GM23338 (cell line): ENCODE measurements at regions not wholly inside any gene's neighbourhood (a gene's known extent, or its start where the extent isn't known, plus 50 kb on each side); places are given as distances from the start of the nearest gene placed in this dataset.

Experiments used
- ATAC-seq: fragments of 200-7000 bp; cut with Tn5 transposase; 3 replicates; pipeline ENCODE4 v1.9.1; 2020
- DNase-seq: peaks from one replicate; pipeline ENCODE4 v3.0.0-alpha.2; 2015; ENCODE audit warnings: low spot score
- H2AFZ ChIP-seq: fragments of 200-600 bp; sonication (generic); 2 replicates; pipeline ENCODE4 v1.8.0; 2016; ENCODE audit warnings: antibody characterized with exemption, mild to moderate bottlenecking, moderate library complexity
- H3F3A ChIP-seq: fragments of 200-600 bp; sonication (generic); replicated peaks from 2 replicates; pipeline ENCODE4 v1.8.0; 2017; ENCODE audit warnings: antibody characterized with exemption, mixed run types, low read depth
- H3K27ac ChIP-seq: fragments of 200-600 bp; sonication (generic); 2 replicates; pipeline ENCODE4 v1.6.1; 2016; ENCODE audit warnings: low read depth
- H3K27me3 ChIP-seq: fragments of 200-600 bp; sonication (generic); 2 replicates; pipeline ENCODE4 v1.8.0; 2016; ENCODE audit warnings: mild to moderate bottlenecking, mixed run types, moderate library complexity; ENCODE audit not compliant: insufficient read depth
- H3K36me3 ChIP-seq: fragments of 200-600 bp; sonication (generic); 2 replicates; pipeline ENCODE4 v1.8.0; 2016; ENCODE audit warnings: mild to moderate bottlenecking; ENCODE audit not compliant: insufficient read depth
- H3K4me1 ChIP-seq: fragments of 200-600 bp; sonication (generic); 2 replicates; pipeline ENCODE4 v1.8.0; 2016; ENCODE audit warnings: mild to moderate bottlenecking, moderate library complexity; ENCODE audit not compliant: insufficient read depth
- H3K4me2 ChIP-seq: fragments of 200-600 bp; sonication (generic); 2 replicates; pipeline ENCODE4 v1.7.1; 2017; ENCODE audit warnings: mixed run types
- H3K4me3 ChIP-seq: fragments of 200-600 bp; sonication (generic); 2 replicates; pipeline ENCODE4 v1.6.1; 2016; ENCODE audit warnings: mixed run types
- H3K79me2 ChIP-seq: fragments of 200-600 bp; sonication (generic); replicated peaks from 2 replicates; pipeline ENCODE4 v1.8.0; 2017; ENCODE audit warnings: mild to moderate bottlenecking; ENCODE audit not compliant: insufficient read depth
- H3K9me2 ChIP-seq: fragments of 200-600 bp; sonication (generic); 2 replicates; pipeline ENCODE4 v1.8.0; 2017; ENCODE audit not compliant: insufficient read depth
- H4K20me1 ChIP-seq: fragments of 200-600 bp; sonication (generic); replicated peaks from 2 replicates; pipeline ENCODE4 v1.8.0; 2017; ENCODE audit warnings: mild to moderate bottlenecking; ENCODE audit not compliant: insufficient read depth
- H3K27ac Mint-ChIP-seq: 2 replicates; pipeline ENCODE4 v1.8.0; 2020; ENCODE audit warnings: inconsistent platforms, mild to moderate bottlenecking, moderate library complexity, mixed read lengths
- H3K27me3 Mint-ChIP-seq: 3 replicates; pipeline ENCODE4 v1.8.0; 2022; ENCODE audit warnings: low read depth, mild to moderate bottlenecking, moderate library complexity, mixed read lengths, inconsistent platforms; ENCODE audit not compliant: insufficient read depth, poor library complexity
- H3K36me3 Mint-ChIP-seq: 3 replicates; pipeline ENCODE4 v1.8.0; 2021; ENCODE audit warnings: low read depth, mild to moderate bottlenecking, inconsistent platforms, moderate library complexity, mixed read lengths
- H3K4me1 Mint-ChIP-seq: 3 replicates; pipeline ENCODE4 v1.8.0; 2020; ENCODE audit warnings: mild to moderate bottlenecking, inconsistent platforms, mixed read lengths
- H3K4me3 Mint-ChIP-seq: 3 replicates; pipeline ENCODE4 v1.8.0; 2021; ENCODE audit warnings: moderate library complexity, mild to moderate bottlenecking, inconsistent platforms, mixed read lengths
- H3K9me3 Mint-ChIP-seq: 3 replicates; pipeline ENCODE4 v1.8.0; 2020; ENCODE audit warnings: moderate library complexity, mild to moderate bottlenecking, inconsistent platforms, mixed read lengths
- CREB1 ChIP-seq: fragments of 250-450 bp; sonication (Bioruptor Pico); IDR thresholded peaks from 2 replicates; pipeline ENCODE4 v1.5.0; 2020; ENCODE audit warnings: low read depth, mild to moderate bottlenecking, moderate library complexity
- NANOG ChIP-seq: IDR thresholded peaks from 2 replicates; pipeline ENCODE4 v1.6.1; 2016; ENCODE audit warnings: antibody characterized with exemption, borderline replicate concordance
- REST ChIP-seq: IDR thresholded peaks from one replicate; pipeline ENCODE4 v1.6.1; 2018; ENCODE audit warnings: antibody characterized with exemption; ENCODE audit not compliant: unreplicated experiment
- STAT1 ChIP-seq: IDR thresholded peaks from one replicate; pipeline ENCODE4 v1.6.1; 2016; ENCODE audit warnings: antibody characterized with exemption; ENCODE audit not compliant: unreplicated experiment
- ZNF114 ChIP-seq: fragments of 250-450 bp; sonication (Bioruptor Pico); IDR thresholded peaks from 2 replicates; pipeline ENCODE4 v1.5.0; 2020; ENCODE audit warnings: mild to moderate bottlenecking, moderate library complexity
- ZNF331 ChIP-seq: fragments of 250-450 bp; sonication (Bioruptor Pico); IDR thresholded peaks from 2 replicates; pipeline ENCODE4 v1.5.0; 2020; ENCODE audit warnings: low read depth, mild to moderate bottlenecking, moderate library complexity
- ZNF462 ChIP-seq: fragments of 250-450 bp; sonication (Bioruptor Pico); IDR thresholded peaks from 2 replicates; pipeline ENCODE4 v1.5.0; 2020; ENCODE audit warnings: mild to moderate bottlenecking, moderate library complexity
- TF ChIP-seq, protein P1 (sequence below), 2 experiments: fragments of 200-600 bp in 1 of 2; sonication (generic) in 1 of 2; conservative IDR thresholded peaks; 2 replicates each; pipeline versions ENCODE4 v1.5.1 to v1.6.1; 2016 to 2017; ENCODE audit warnings: antibody characterized with exemption in 2 of 2, low read depth in 2 of 2, mild to moderate bottlenecking in 2 of 2, moderate library complexity in 1 of 2

DNA sequence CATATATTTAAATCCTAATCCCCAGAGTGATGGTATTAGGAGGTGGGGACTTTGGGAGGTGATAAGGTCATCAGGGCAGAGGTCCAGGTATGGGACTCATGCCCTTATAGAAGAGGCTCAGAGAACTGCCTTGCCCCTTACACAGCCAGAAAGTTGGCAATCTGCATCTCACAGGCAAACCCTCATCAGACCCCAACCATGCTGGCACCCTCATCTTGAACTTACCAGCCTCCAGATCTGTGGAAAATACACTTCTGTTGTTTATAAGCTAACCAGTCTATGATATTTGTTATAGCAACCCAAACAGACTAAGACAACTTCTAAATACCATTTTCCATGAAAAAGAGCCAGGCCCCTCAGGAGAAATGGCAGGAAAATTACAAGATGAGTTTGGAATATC is 69.3 kb upstream of the PRDX6 start:
- Histone ChIP-seq H3K4me2 (no peak overlapping the region), H3K9me2 (no peaks in the 10 kb centered on the region), H3K27ac (no peak overlapping the region), H3K4me3 (no peak overlapping the region), H3K27me3 (no peaks in the 10 kb centered on the region), H3K4me1 (no peaks in the 10 kb centered on the region), H3K79me2 (no peaks in the 10 kb centered on the region), H2AFZ (no peak overlapping the region), H3F3A (no peaks in the 10 kb centered on the region), H4K20me1 (peaks cover 3% of the 10 kb centered on the region; the same call in 1 of the 2 replicates), H3K36me3 (no peaks in the 10 kb centered on the region)
- no peak overlapping the region for H3K4me3 Mint-ChIP-seq
- TF ChIP-seq STAT1: no peak
- TF ChIP-seq, protein P1, sequence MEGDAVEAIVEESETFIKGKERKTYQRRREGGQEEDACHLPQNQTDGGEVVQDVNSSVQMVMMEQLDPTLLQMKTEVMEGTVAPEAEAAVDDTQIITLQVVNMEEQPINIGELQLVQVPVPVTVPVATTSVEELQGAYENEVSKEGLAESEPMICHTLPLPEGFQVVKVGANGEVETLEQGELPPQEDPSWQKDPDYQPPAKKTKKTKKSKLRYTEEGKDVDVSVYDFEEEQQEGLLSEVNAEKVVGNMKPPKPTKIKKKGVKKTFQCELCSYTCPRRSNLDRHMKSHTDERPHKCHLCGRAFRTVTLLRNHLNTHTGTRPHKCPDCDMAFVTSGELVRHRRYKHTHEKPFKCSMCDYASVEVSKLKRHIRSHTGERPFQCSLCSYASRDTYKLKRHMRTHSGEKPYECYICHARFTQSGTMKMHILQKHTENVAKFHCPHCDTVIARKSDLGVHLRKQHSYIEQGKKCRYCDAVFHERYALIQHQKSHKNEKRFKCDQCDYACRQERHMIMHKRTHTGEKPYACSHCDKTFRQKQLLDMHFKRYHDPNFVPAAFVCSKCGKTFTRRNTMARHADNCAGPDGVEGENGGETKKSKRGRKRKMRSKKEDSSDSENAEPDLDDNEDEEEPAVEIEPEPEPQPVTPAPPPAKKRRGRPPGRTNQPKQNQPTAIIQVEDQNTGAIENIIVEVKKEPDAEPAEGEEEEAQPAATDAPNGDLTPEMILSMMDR (conservative IDR thresholded peaks at IDR 0.05; ENCODE audit: low read depth in 2 of 2): no peak
- H3K27ac Mint-ChIP-seq: no peak overlapping the region
- no peaks in the 10 kb centered on the region for H3K9me3 Mint-ChIP-seq
- DNase-seq (no peak), ATAC-seq (no peak)
- peaks cover 6% of the 10 kb centered on the region; the same call in 2 of the 3 replicates for H3K4me1 Mint-ChIP-seq
- peaks cover 2% of the 10 kb centered on the region for H3K27me3 Mint-ChIP-seq
- no peaks in the 10 kb centered on the region for H3K36me3 Mint-ChIP-seq

GRCh38 chr1:173408886-173409285 is 68.2 kb upstream of the PRDX6 start:
- DNase-seq: no peak
- H3K4me1 Mint-ChIP-seq: peaks cover 6% of the 10 kb centered on the region; the same call in 2 of the 3 replicates
- H3K9me2 ChIP-seq: no peaks in the 10 kb centered on the region
- TF ChIP-seq, protein P1 (conservative IDR thresholded peaks at IDR 0.05; ENCODE audit: low read depth in 2 of 2): no peak; a peak in 1 of 4 replicates
- TF ChIP-seq CREB1 (CRISPR knock-in tag) (no peak), ZNF114 (CRISPR knock-in tag) (no peak), STAT1 (no peak), ZNF331 (CRISPR knock-in tag) (no peak), REST (no peak), NANOG (no peak), ZNF462 (CRISPR knock-in tag) (no peak)

More at GRCh38 chr1:173408886-173409285, 68.2 kb upstream of the PRDX6 start:
- peaks cover 2% of the 10 kb centered on the region for H3K27me3 Mint-ChIP-seq
- no peaks in the 10 kb centered on the region for H3F3A ChIP-seq
- no peak overlapping the region for H2AFZ ChIP-seq
- H3K36me3 ChIP-seq: no peaks in the 10 kb centered on the region
- H3K27ac Mint-ChIP-seq: no peak overlapping the region
- no peak overlapping the region for H3K4me3 Mint-ChIP-seq
- no peaks in the 10 kb centered on the region for H3K79me2 ChIP-seq
- no peaks in the 10 kb centered on the region for H3K4me1 ChIP-seq
- H4K20me1 ChIP-seq: peaks cover 3% of the 10 kb centered on the region; the same call in 1 of the 2 replicates
- no peak for ATAC-seq
- H3K4me3 ChIP-seq: no peak overlapping the region
- no peak overlapping the region for H3K4me2 ChIP-seq
- no peak overlapping the region for H3K27ac ChIP-seq
- H3K27me3 ChIP-seq: no peaks in the 10 kb centered on the region
- no peaks in the 10 kb centered on the region for H3K9me3 Mint-ChIP-seq
- no peaks in the 10 kb centered on the region for H3K36me3 Mint-ChIP-seq
